ENCODE measurements at regions not wholly inside any gene's neighbourhood (a gene's known extent, or its start where the extent isn't known, plus 50 kb on each side); places are given as distances from the start of the nearest gene placed in this dataset.

- H4K20me1 ChIP-seq (ENCODE audit: insufficient read depth, low read length): no peaks in the 10 kb centered on the region
- no peak for TF ChIP-seq EZH2 (optimal IDR thresholded peaks at IDR 0.05; ENCODE audit: low read depth, low read length)
- TF ChIP-seq CTCF (IDR thresholded peaks at IDR 0.05; ENCODE audit: low read length): no peak
- no peak for TF ChIP-seq EZH2phosphoT487 (IDR thresholded peaks at IDR 0.05; ENCODE audit: low read length)
- no peaks in the 10 kb centered on the region for H3K9me3 ChIP-seq (replicated peaks; ENCODE audit: insufficient read depth, low read length)
- H3K79me2 ChIP-seq (ENCODE audit: low read length): no peaks in the 10 kb centered on the region
- no peak overlapping the region for H3K9ac ChIP-seq (ENCODE audit: low read length)
- H3K27me3 ChIP-seq (replicated peaks; ENCODE audit: insufficient read depth, low read length): peaks cover 5% of the 10 kb centered on the region
- H3K4me1 ChIP-seq (ENCODE audit: low read length): no peaks in the 10 kb centered on the region
- no peaks in the 10 kb centered on the region for H3K9me2 ChIP-seq (replicated peaks; ENCODE audit: insufficient read depth, low read length)
- H2AFZ ChIP-seq (ENCODE audit: low read length): no peak overlapping the region
- H3F3A ChIP-seq (ENCODE audit: insufficient read depth, low read length): no peaks in the 10 kb centered on the region
- no peak overlapping the region for H3K4me2 ChIP-seq (ENCODE audit: low read depth, low read length)
- H3K36me3 ChIP-seq (replicated peaks; ENCODE audit: insufficient read depth, low read length): no peaks in the 10 kb centered on the region
- no peak for DNase-seq
- H3K4me3 ChIP-seq (ENCODE audit: low read length): no peak overlapping the region
- no peak overlapping the region for H3K27ac ChIP-seq (ENCODE audit: low read length)
Observed at GRCh38 chr17:5668557-5669138, 84.3 kb upstream of the NLRP1 start.

- Histone ChIP-seq H4K20me1 (ENCODE audit: insufficient read depth, low read length) (no peaks in the 10 kb centered on the region), H3K9me3 (replicated peaks; ENCODE audit: insufficient read depth, low read length) (no peaks in the 10 kb centered on the region), H3K9ac (ENCODE audit: low read length) (no peak overlapping the region)
Observed at GRCh38 chr17:5669191-5669590, 84.9 kb upstream of the NLRP1 start.

GRCh38 chr17:5672141-5672540 lies 87.8 kb upstream of the NLRP1 start:
- Histone ChIP-seq H3K79me2 (ENCODE audit: low read length) (no peaks in the 10 kb centered on the region), H4K20me1 (ENCODE audit: insufficient read depth, low read length) (no peaks in the 10 kb centered on the region), H3K9me3 (replicated peaks; ENCODE audit: insufficient read depth, low read length) (no peaks in the 10 kb centered on the region), H3K27ac (ENCODE audit: low read length) (no peak overlapping the region), H3K9me2 (replicated peaks; ENCODE audit: insufficient read depth, low read length) (no peaks in the 10 kb centered on the region), H3K27me3 (replicated peaks; ENCODE audit: insufficient read depth, low read length) (peaks cover 5% of the 10 kb centered on the region; the same call in 1 of the 2 replicates), H2AFZ (ENCODE audit: low read length) (no peak overlapping the region), H3K36me3 (replicated peaks; ENCODE audit: insufficient read depth, low read length) (no peaks in the 10 kb centered on the region), H3K4me1 (ENCODE audit: low read length) (no peaks in the 10 kb centered on the region), H3K4me3 (ENCODE audit: low read length) (no peak overlapping the region), H3K4me2 (ENCODE audit: low read depth, low read length) (no peak overlapping the region), H3F3A (ENCODE audit: insufficient read depth, low read length) (no peaks in the 10 kb centered on the region), H3K9ac (ENCODE audit: low read length) (no peak overlapping the region)
- no peak for DNase-seq
- TF ChIP-seq EZH2phosphoT487 (IDR thresholded peaks at IDR 0.05; ENCODE audit: low read length) (no peak), CTCF (IDR thresholded peaks at IDR 0.05; ENCODE audit: low read length) (no peak)

More at GRCh38 chr17:5669191-5669590, 84.9 kb upstream of the NLRP1 start:
- Histone ChIP-seq H3K27ac (ENCODE audit: low read length) (no peak overlapping the region), H3K36me3 (replicated peaks; ENCODE audit: insufficient read depth, low read length) (no peaks in the 10 kb centered on the region), H2AFZ (ENCODE audit: low read length) (no peak overlapping the region), H3K4me2 (ENCODE audit: low read depth, low read length) (no peak overlapping the region), H3K9me2 (replicated peaks; ENCODE audit: insufficient read depth, low read length) (no peaks in the 10 kb centered on the region), H3K79me2 (ENCODE audit: low read length) (no peaks in the 10 kb centered on the region), H3F3A (ENCODE audit: insufficient read depth, low read length) (no peaks in the 10 kb centered on the region), H3K4me1 (ENCODE audit: low read length) (no peaks in the 10 kb centered on the region), H3K4me3 (ENCODE audit: low read length) (no peak overlapping the region), H3K27me3 (replicated peaks; ENCODE audit: insufficient read depth, low read length) (peaks cover 5% of the 10 kb centered on the region)
- no peak for TF ChIP-seq EZH2phosphoT487 (IDR thresholded peaks at IDR 0.05; ENCODE audit: low read length)
- TF ChIP-seq EZH2 (optimal IDR thresholded peaks at IDR 0.05; ENCODE audit: low read depth, low read length): no peak
- TF ChIP-seq CTCF (IDR thresholded peaks at IDR 0.05; ENCODE audit: low read length): no peak
- no peak for DNase-seq
